ENCODE measurements at regions not wholly inside any gene's neighbourhood (a gene's known extent, or its start where the extent isn't known, plus 50 kb on each side); places are given as distances from the start of the nearest gene placed in this dataset.

GRCh38 chr5:110362261-110362660, 364.2 kb downstream of the TMEM232 start:
- Histone ChIP-seq H3K4me3 (no peak overlapping the region), H3K4me1 (replicated peaks) (no peaks in the 10 kb centered on the region), H3K9me3 (replicated peaks) (no peaks in the 10 kb centered on the region), H3K36me3 (no peaks in the 10 kb centered on the region), H3K27me3 (replicated peaks) (no peaks in the 10 kb centered on the region), H3K27ac (no peak overlapping the region)
- DNase-seq (ENCODE audit: low read depth in 1 of 2, low spot score in 2 of 2): no peak

- Histone ChIP-seq H3K27me3 (replicated peaks) (no peaks in the 10 kb centered on the region), H3K27ac (no peak overlapping the region), H3K36me3 (no peaks in the 10 kb centered on the region), H3K4me1 (replicated peaks) (no peaks in the 10 kb centered on the region), H3K4me3 (no peak overlapping the region), H3K9me3 (replicated peaks) (no peaks in the 10 kb centered on the region)
- no peak for DNase-seq (ENCODE audit: low read depth in 1 of 2, low spot score in 2 of 2)
These were observed 359.8 kb downstream of the TMEM232 start for GRCh38 chr5:110366716-110367115.

Data from SJSA1 (cell line).